ENCODE measurements at regions not wholly inside any gene's neighbourhood (a gene's known extent, or its start where the extent isn't known, plus 50 kb on each side); places are given as distances from the start of the nearest gene placed in this dataset.

DNA sequence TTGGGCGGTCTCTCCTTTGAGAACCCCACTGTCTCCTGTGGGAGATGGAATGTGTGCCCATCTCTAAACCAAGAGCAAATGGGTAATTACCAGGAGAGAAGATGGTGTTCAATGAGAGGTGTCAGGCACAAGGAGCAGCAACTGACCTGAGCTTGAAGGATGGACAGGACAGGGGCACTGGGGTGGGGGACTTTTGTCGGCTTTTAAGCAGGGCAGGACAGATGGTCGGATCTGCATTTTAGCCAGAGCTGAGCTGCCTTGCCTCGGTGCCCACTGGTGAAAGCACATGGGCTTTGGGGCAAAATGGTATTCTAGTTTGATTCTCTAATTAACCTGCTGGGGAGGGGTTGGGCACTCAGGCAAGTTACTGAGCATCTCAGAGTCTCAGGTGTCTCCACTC, 98.0 kb downstream of the INHBB start:
- H3K9ac ChIP-seq (ENCODE audit: low read length) = no peak overlapping the region
- no peaks in the 10 kb centered on the region for H3K36me3 ChIP-seq (ENCODE audit: control insufficient read depth, low read depth, low read length)
- H3K4me3 ChIP-seq (ENCODE audit: low read length) = no peak overlapping the region
- H3K4me1 ChIP-seq (ENCODE audit: control insufficient read depth, low read depth, low read length) = no peaks in the 10 kb centered on the region
- H3K27ac ChIP-seq (ENCODE audit: low read length) = no peak overlapping the region
- peaks cover 97% of the 10 kb centered on the region for H3K27me3 ChIP-seq (ENCODE audit: control insufficient read depth, insufficient read depth, low read length)
- no peaks in the 10 kb centered on the region for H3K9me3 ChIP-seq (ENCODE audit: control insufficient read depth, low read depth, low read length)

DNA sequence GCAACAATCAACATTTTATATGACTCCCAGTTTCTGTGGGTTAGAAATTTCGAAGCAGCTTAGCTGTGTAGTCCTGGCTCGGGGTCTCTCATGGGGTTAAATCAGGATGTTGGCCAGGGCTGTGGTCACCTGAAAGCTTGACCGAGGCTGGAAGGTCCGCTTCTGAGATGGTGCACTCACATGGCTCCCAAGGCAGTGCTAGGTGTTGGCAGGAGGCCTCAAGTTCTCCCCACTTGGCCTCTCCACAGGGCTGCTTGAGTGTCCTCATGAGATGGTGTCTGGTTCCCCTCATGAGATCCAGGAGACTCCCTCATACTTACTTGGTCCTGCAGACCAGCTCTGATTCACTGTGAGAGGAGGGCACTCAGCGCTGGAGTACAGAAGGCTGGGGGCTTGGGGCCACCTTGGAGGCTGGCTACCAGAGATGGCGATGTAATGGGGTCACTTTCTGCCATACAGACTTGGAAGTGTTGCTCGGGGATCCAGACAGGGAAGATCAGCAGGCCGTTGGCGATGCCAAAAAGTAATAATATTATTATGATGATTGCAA, 98.8 kb downstream of the INHBB start:
- H3K4me1 ChIP-seq (ENCODE audit: control insufficient read depth, low read depth, low read length) = no peaks in the 10 kb centered on the region
- no peak overlapping the region for H3K4me3 ChIP-seq (ENCODE audit: low read length)
- H3K27ac ChIP-seq (ENCODE audit: low read length) = no peak overlapping the region
- no peaks in the 10 kb centered on the region for H3K9me3 ChIP-seq (ENCODE audit: control insufficient read depth, low read depth, low read length)
- peaks cover 97% of the 10 kb centered on the region for H3K27me3 ChIP-seq (ENCODE audit: control insufficient read depth, insufficient read depth, low read length)
- no peaks in the 10 kb centered on the region for H3K36me3 ChIP-seq (ENCODE audit: control insufficient read depth, low read depth, low read length)
- H3K9ac ChIP-seq (ENCODE audit: low read length) = no peak overlapping the region

DNA sequence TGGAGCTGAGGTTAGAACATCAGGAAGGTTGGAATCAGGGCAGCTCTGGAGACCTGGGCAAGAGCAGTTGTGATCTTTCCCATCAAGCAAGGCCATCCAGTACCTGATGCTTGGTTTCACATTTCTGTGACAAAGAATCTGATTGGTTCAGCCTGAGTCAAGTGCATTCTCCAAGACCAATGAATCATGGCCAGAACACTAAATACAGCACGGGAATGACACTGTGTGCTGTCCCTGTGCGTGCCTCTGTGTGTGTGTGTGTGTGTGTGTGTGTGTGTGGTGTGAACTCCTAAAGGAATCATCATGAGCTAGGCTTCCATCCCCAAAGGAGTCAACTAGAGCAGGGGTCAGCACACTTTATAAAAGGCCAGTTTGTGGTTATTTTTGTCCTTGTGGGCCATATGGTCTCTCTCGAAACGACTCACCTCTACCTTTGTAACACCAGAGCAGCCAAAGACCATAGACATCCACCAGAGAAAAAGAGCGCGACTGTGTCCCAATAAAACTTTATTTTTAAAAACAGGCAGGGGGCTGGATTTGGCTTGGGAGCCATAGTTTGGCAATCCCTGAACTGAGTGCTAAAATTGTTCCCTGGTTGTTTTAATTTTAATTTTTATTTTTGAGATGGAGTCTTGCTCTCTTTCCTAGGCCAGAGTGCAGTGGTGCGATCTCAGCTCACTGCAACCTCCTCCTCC, 99.7 kb downstream of the INHBB start:
- Histone ChIP-seq H3K4me1 (ENCODE audit: control insufficient read depth, low read depth, low read length) (no peaks in the 10 kb centered on the region), H3K27me3 (ENCODE audit: control insufficient read depth, insufficient read depth, low read length) (peaks cover 97% of the 10 kb centered on the region), H3K9me3 (ENCODE audit: control insufficient read depth, low read depth, low read length) (no peaks in the 10 kb centered on the region), H3K4me3 (ENCODE audit: low read length) (no peak overlapping the region), H3K36me3 (ENCODE audit: control insufficient read depth, low read depth, low read length) (no peaks in the 10 kb centered on the region), H3K9ac (ENCODE audit: low read length) (no peak overlapping the region), H3K27ac (ENCODE audit: low read length) (no peak overlapping the region)

DNA sequence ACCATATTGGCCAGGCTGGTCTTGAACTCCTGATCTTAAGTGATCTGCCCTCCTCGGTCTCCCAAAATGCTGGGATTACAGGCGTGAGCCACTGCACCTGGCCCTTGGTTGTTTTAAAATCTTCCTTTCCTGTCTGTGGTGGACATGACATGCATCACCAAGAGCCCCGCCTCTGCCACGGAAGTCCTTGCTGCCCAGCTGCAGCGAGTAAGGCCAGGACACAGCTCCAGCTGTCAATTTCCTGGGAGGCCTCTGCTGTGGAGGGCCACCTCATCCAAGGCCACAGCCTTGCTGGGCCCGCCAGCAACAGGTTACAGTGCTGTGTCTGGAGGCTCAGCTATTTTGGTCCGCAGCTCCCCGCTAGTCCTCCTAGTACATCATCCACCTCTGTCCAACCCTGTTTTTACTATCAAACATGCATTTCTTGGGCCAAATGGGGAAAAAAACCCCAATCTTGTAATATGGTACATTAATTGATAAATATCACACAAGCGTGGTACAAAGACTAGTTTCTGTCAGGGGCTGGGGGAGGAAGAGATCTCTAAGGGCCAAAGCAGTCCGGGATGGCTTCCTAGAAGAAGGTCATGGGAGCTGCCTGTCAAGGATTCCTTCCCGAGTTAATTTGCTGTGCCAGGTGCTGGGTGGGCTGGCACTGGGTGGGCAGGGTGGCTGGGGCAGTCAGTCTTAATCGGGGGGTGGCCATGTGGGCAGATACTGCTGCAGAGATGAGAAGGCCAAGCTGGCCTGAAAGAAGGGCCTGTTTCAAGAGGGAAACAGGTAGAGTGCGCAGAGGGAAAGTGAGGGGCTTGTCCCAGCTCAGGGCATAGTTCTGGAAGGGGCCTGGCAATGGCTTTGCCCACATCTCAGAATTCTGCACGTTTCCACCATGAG, 100.5 kb downstream of the INHBB start:
- Histone ChIP-seq H3K9me3 (ENCODE audit: control insufficient read depth, low read depth, low read length) (no peaks in the 10 kb centered on the region), H3K4me3 (ENCODE audit: low read length) (no peak overlapping the region), H3K27ac (ENCODE audit: low read length) (no peak overlapping the region)

DNA sequence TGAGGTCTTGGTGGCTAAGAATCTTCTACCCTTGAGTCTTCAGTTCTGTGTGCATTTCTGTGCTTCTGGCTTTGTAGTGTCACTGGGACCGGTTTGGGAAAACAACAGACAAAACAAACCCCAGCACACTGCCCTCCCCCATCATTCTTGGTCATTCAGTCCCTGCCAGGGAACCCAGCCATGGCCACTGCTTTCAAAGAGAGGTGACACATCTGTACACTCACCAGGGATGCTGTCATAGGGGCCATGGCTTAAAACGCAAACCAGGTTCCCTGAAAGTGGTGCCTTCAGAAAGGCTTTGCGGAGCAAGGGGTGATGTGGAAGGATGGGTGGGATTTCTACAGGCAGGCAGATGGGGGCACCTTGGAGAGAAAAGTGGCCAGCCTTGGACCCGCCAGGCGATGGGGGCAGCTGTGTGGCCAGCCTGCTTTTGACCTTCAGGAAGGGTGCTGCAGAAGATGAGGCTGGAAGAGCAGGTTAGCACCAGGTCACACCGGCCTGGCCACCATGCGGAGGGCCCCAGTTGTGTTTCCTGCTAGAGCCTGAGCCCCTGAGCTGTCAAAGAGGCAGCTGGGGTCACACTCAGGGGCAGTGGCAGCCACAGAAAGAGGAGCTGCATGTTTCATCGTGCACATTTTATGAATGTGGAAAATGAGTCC, 101.3 kb downstream of the INHBB start:
- Histone ChIP-seq H3K27ac (ENCODE audit: low read length) (no peak overlapping the region), H3K9me3 (ENCODE audit: control insufficient read depth, low read depth, low read length) (no peaks in the 10 kb centered on the region), H3K36me3 (ENCODE audit: control insufficient read depth, low read depth, low read length) (no peaks in the 10 kb centered on the region), H3K4me3 (ENCODE audit: low read length) (no peak overlapping the region), H3K9ac (ENCODE audit: low read length) (no peak overlapping the region), H3K27me3 (ENCODE audit: control insufficient read depth, insufficient read depth, low read length) (peaks cover 96% of the 10 kb centered on the region), H3K4me1 (ENCODE audit: control insufficient read depth, low read depth, low read length) (no peaks in the 10 kb centered on the region)

More for the DNA sequence above, 100.5 kb downstream of the INHBB start:
- H3K9ac ChIP-seq (ENCODE audit: low read length) = no peak overlapping the region
- H3K4me1 ChIP-seq (ENCODE audit: control insufficient read depth, low read depth, low read length) = no peaks in the 10 kb centered on the region
- H3K36me3 ChIP-seq (ENCODE audit: control insufficient read depth, low read depth, low read length) = no peaks in the 10 kb centered on the region
- peaks cover 96% of the 10 kb centered on the region for H3K27me3 ChIP-seq (ENCODE audit: control insufficient read depth, insufficient read depth, low read length)

DNA sequence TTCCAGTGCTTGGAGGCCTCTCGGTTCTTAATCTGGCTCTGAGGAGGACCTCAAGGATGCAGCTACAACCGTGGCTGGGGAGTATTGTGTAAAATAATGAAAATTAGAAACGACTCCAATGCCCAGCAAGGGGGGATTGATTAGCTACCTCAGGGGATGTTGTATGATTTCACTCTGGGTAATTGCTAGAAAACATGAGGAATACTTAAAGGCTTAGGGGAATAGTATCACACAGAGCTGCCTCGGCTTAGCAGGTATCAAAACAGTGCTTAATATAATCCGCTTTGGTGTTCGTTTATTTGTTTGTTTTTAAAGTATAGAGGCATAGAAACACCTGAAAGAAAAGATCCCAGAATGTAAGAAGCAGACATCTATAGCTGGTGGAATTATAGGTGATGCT, 102.5 kb downstream of the INHBB start:
- no peaks in the 10 kb centered on the region for H3K36me3 ChIP-seq (ENCODE audit: control insufficient read depth, low read depth, low read length)
- H3K4me1 ChIP-seq (ENCODE audit: control insufficient read depth, low read depth, low read length) = no peaks in the 10 kb centered on the region
- no peak overlapping the region for H3K4me3 ChIP-seq (ENCODE audit: low read length)
- no peaks in the 10 kb centered on the region for H3K9me3 ChIP-seq (ENCODE audit: control insufficient read depth, low read depth, low read length)
- no peak overlapping the region for H3K27ac ChIP-seq (ENCODE audit: low read length)
- no peak overlapping the region for H3K9ac ChIP-seq (ENCODE audit: low read length)
- H3K27me3 ChIP-seq (ENCODE audit: control insufficient read depth, insufficient read depth, low read length) = peaks cover 88% of the 10 kb centered on the region

DNA sequence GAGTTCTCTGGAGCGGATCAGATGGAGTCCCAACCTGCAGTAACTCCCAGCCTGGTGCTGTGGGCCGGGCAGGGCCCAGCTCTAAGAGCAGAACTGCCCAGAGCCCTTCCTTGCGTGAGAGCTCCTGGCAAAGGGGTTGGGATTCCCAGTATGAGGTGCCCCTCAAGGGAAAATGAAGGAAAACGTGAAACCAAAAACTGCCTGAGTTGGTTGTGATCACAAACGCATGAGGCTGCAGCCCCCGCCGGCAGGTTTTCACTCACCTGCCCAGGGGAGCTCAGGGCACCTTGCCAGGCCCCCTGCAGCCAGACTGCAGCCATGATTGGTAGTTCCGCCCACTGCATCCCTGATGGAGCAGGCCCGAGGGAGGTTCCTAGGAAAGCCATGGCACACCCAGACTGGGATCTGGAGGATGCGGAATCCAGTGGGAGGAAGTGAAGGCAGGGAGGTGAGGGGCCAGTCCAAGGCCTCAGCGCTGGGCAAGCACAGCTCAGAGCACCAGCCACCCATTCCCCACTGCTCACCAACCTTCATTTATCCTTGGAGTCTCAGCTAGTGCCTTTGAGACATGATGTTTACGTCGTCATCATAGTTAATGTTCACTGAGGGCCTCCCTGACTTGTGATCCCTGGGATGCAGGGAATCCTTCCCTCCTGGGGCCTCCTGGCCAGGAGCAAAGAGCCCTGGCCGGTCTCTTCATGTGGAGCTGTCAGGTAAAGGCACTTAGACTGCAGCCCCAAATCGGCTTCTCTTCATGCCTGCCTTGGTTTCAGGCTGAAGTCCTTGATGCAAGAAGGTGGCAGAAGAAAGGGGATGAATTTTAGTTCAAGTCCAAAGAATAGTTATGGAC, 103.2 kb downstream of the INHBB start:
- Histone ChIP-seq H3K9ac (ENCODE audit: low read length) (no peak overlapping the region), H3K36me3 (ENCODE audit: control insufficient read depth, low read depth, low read length) (no peaks in the 10 kb centered on the region), H3K27me3 (ENCODE audit: control insufficient read depth, insufficient read depth, low read length) (peaks cover 81% of the 10 kb centered on the region), H3K27ac (ENCODE audit: low read length) (no peak overlapping the region), H3K4me1 (ENCODE audit: control insufficient read depth, low read depth, low read length) (no peaks in the 10 kb centered on the region), H3K4me3 (ENCODE audit: low read length) (no peak overlapping the region), H3K9me3 (ENCODE audit: control insufficient read depth, low read depth, low read length) (no peaks in the 10 kb centered on the region)

DNA sequence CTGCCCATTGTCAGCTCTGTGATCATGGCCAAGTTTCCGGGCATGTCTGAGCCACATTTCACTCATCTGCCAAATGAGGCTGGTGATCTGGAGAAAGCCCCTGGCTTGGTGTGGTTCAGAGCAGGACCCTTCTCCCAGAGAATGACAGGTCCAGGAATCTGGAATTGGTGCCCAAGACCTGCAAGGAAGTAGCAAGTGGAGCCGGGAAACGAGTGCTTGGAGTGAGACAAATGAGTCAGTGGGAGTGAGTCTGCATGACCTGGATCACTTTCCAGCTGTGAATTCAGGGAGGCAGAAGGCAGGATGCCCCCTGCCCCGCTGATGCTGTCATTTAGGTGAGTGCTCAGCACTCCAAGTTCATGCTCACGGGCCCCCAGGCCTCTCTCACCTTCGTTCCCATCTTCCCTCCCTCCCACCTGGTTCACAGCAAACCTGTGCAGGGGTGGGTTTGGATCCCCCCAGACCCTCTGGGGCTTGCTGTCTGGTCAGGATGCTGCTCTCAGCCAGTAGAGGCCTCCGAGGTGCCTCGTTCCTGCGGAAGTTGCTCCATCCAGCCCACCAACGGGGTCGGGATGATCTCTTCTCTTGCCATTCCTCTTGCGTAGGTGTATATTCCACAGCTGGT, 104.4 kb downstream of the INHBB start:
- H3K36me3 ChIP-seq (ENCODE audit: control insufficient read depth, low read depth, low read length) = no peaks in the 10 kb centered on the region
- no peak overlapping the region for H3K4me3 ChIP-seq (ENCODE audit: low read length)
- peaks cover 81% of the 10 kb centered on the region for H3K27me3 ChIP-seq (ENCODE audit: control insufficient read depth, insufficient read depth, low read length)
- H3K9me3 ChIP-seq (ENCODE audit: control insufficient read depth, low read depth, low read length) = no peaks in the 10 kb centered on the region
- H3K4me1 ChIP-seq (ENCODE audit: control insufficient read depth, low read depth, low read length) = no peaks in the 10 kb centered on the region
- no peak overlapping the region for H3K9ac ChIP-seq (ENCODE audit: low read length)
- H3K27ac ChIP-seq (ENCODE audit: low read length) = no peak overlapping the region

DNA sequence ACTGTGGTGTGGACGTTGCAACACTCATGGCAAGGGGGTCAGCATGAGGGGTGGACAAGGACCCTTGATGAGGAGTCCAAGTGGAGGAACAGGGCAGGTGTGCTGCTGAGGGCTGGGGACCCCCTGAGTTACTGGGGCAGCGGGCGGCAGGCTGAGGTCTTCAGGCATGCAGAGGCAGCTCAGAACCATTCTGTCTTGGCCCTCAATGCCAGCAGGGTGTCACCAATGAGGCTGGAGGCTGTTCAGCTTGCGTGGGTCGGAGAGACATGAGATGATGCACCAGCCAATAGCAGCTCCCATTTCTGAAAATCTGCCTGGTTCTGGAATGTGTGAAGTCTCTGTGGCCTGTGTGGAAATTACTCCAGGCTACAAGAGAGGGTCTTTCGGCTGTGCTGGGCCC, 105.4 kb downstream of the INHBB start:
- Histone ChIP-seq H3K4me1 (ENCODE audit: control insufficient read depth, low read depth, low read length) (no peaks in the 10 kb centered on the region), H3K36me3 (ENCODE audit: control insufficient read depth, low read depth, low read length) (no peaks in the 10 kb centered on the region), H3K9me3 (ENCODE audit: control insufficient read depth, low read depth, low read length) (no peaks in the 10 kb centered on the region), H3K4me3 (ENCODE audit: low read length) (no peak overlapping the region), H3K27ac (ENCODE audit: low read length) (no peak overlapping the region), H3K27me3 (ENCODE audit: control insufficient read depth, insufficient read depth, low read length) (peaks cover 77% of the 10 kb centered on the region), H3K9ac (ENCODE audit: low read length) (no peak overlapping the region)

DNA sequence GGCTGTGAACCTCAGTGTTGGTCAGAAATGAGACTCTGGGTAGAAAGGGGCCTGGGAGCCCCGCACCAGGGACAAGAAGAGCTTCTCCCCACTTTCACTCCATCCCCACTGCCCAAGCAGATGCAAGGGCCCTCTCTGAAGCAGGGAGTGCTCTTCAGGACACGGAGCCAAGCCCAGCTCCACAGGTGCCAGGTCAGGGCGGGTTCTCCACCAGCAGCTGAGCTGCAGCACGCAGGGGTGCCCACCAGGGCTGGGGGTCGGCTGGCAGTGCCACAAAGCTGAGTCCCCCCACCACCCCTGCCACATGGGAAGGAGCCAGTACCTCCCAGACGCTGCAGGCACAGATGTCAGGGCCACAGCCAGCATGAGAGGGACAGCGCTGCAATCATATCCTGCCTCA, 106.2 kb downstream of the INHBB start:
- Histone ChIP-seq H3K27ac (ENCODE audit: low read length) (no peak overlapping the region), H3K27me3 (ENCODE audit: control insufficient read depth, insufficient read depth, low read length) (peaks cover 74% of the 10 kb centered on the region), H3K9ac (ENCODE audit: low read length) (no peak overlapping the region), H3K9me3 (ENCODE audit: control insufficient read depth, low read depth, low read length) (no peaks in the 10 kb centered on the region), H3K4me1 (ENCODE audit: control insufficient read depth, low read depth, low read length) (no peaks in the 10 kb centered on the region), H3K4me3 (ENCODE audit: low read length) (no peak overlapping the region), H3K36me3 (ENCODE audit: control insufficient read depth, low read depth, low read length) (no peaks in the 10 kb centered on the region)
